Colonic mucosa (tissue), 4 donors: ENCODE measurements at regions not wholly inside any gene's neighbourhood (a gene's known extent, or its start where the extent isn't known, plus 50 kb on each side); places are given as distances from the start of the nearest gene placed in this dataset.

Experiments used
- DNase-seq: peaks from one replicate; pipeline ENCODE4 v3.0.0-alpha.2; 2020
- H3K27ac ChIP-seq: fragments of 200-600 bp; one replicate; pipeline ENCODE4 v1.8.0; 2021
- H3K27me3 ChIP-seq: fragments of 200-600 bp; one replicate; pipeline ENCODE4 v1.8.0; 2021
- H3K36me3 ChIP-seq: fragments of 200-600 bp; one replicate; pipeline ENCODE4 v1.8.0; 2021
- H3K4me1 ChIP-seq: fragments of 200-600 bp; one replicate; pipeline ENCODE4 v1.8.0; 2021; ENCODE audit warnings: mild to moderate bottlenecking
- H3K4me3 ChIP-seq: fragments of 200-600 bp; one replicate; pipeline ENCODE4 v1.8.0; 2021
- H3K9ac ChIP-seq, 2 donors: one replicate each; pipeline ENCODE4 v1.7.0; 2013; ENCODE audit warnings: control low read depth in 2 of 2, low read depth in 2 of 2, low read length in 2 of 2
- H3K9me3 ChIP-seq: fragments of 200-600 bp; one replicate; pipeline ENCODE4 v1.8.0; 2021
- CTCF ChIP-seq: fragments of 200-600 bp; IDR thresholded peaks from one replicate; pipeline ENCODE4 v1.8.0; 2022; ENCODE audit warnings: antibody characterized with exemption, mild to moderate bottlenecking
- intact Hi-C: fragments of 100-400 bp; cut with DNase I; formaldehyde crosslinking; loops from one replicate; pipeline ENCODE4 v1.14.1; 2022
- donor health status: healthy.
- donor health status: DM: no; HTN: no; CAD: no.
- donor health status: DM: no; HTN: no; CAD: no.

GRCh38 chr14:94839348-94839747, 69.4 kb upstream of the GSC start:
- no peaks in the 10 kb centered on the region for H3K9me3 ChIP-seq
- intact Hi-C loops, result no loop called here
- TF ChIP-seq CTCF, result no peak

GRCh38 chr14:94836849-94837248, 66.9 kb upstream of the GSC start:
- Histone ChIP-seq H3K27me3 (no peaks in the 10 kb centered on the region), H3K4me1 (no peaks in the 10 kb centered on the region), H3K4me3 (no peak overlapping the region), H3K36me3 (no peaks in the 10 kb centered on the region), H3K9me3 (no peaks in the 10 kb centered on the region), H3K9ac (no peak overlapping the region), H3K27ac (no peak overlapping the region)
- TF ChIP-seq CTCF, result no peak
- DNase-seq, result no peak
- intact Hi-C loops, result no loop called here

More at GRCh38 chr14:94839348-94839747, 69.4 kb upstream of the GSC start:
- Histone ChIP-seq H3K4me1 (no peaks in the 10 kb centered on the region), H3K4me3 (no peak overlapping the region), H3K9ac (no peak overlapping the region), H3K36me3 (no peaks in the 10 kb centered on the region), H3K27me3 (no peaks in the 10 kb centered on the region), H3K27ac (no peak overlapping the region)
- DNase-seq, result no peak

- intact Hi-C loops, result no loop called here
- H3K4me1 ChIP-seq, result no peaks in the 10 kb centered on the region
- no peak overlapping the region for H3K27ac ChIP-seq
- no peaks in the 10 kb centered on the region for H3K9me3 ChIP-seq
- H3K36me3 ChIP-seq, result no peaks in the 10 kb centered on the region
- H3K4me3 ChIP-seq, result no peak overlapping the region
- TF ChIP-seq CTCF, result no peak
- H3K27me3 ChIP-seq, result no peaks in the 10 kb centered on the region
- no peak for DNase-seq
- H3K9ac ChIP-seq, result no peak overlapping the region
Observed at GRCh38 chr14:94833633-94834032, 63.7 kb upstream of the GSC start.

GRCh38 chr14:94831085-94831484, 61.2 kb upstream of the GSC start:
- no peaks in the 10 kb centered on the region for H3K36me3 ChIP-seq
- DNase-seq, result no peak
- TF ChIP-seq CTCF, result no peak
- H3K4me1 ChIP-seq, result no peaks in the 10 kb centered on the region
- no peak overlapping the region for H3K27ac ChIP-seq
- H3K9ac ChIP-seq, result no peak overlapping the region
- no peaks in the 10 kb centered on the region for H3K27me3 ChIP-seq
- intact Hi-C loops, result no loop called here
- H3K4me3 ChIP-seq, result no peak overlapping the region
- no peaks in the 10 kb centered on the region for H3K9me3 ChIP-seq

- no peak overlapping the region for H3K4me3 ChIP-seq
- no peaks in the 10 kb centered on the region for H3K9me3 ChIP-seq
- no peak for TF ChIP-seq CTCF
- no peak for DNase-seq
- no peak overlapping the region for H3K9ac ChIP-seq
- no peak overlapping the region for H3K27ac ChIP-seq
- intact Hi-C loops, result no loop called here
- H3K27me3 ChIP-seq, result no peaks in the 10 kb centered on the region
- no peaks in the 10 kb centered on the region for H3K36me3 ChIP-seq
- no peaks in the 10 kb centered on the region for H3K4me1 ChIP-seq
Observed at GRCh38 chr14:94827711-94828447, 58.0 kb upstream of the GSC start.
